GDM1 (cell line): ENCODE measurements at regions not wholly inside any gene's neighbourhood (a gene's known extent, or its start where the extent isn't known, plus 50 kb on each side); places are given as distances from the start of the nearest gene placed in this dataset.

Source experiments
- DNase-seq: peaks from one replicate; lab custom pipeline; 2025; lab: John Stamatoyannopoulos, UW

- no peak for DNase-seq
Measured at GRCh38 chr4:137739391-137739790, 207.1 kb upstream of the PCDH18 start.

- DNase-seq = no peak
Measured at GRCh38 chr4:137738375-137738990, 206.2 kb upstream of the PCDH18 start.

- DNase-seq = no peak
Measured at GRCh38 chr4:137735561-137736104, 203.3 kb upstream of the PCDH18 start.

- DNase-seq = peak; percentile 26
Measured at GRCh38 chr4:137733174-137734141, 201.2 kb upstream of the PCDH18 start.

- no peak for DNase-seq
Measured at GRCh38 chr4:137722910-137723309, 190.6 kb upstream of the PCDH18 start.

GRCh38 chr4:137711502-137711901 is 179.2 kb upstream of the PCDH18 start:
- no peak for DNase-seq

GRCh38 chr4:137707626-137708025 is 175.3 kb upstream of the PCDH18 start:
- no peak for DNase-seq

GRCh38 chr4:137707102-137707620 is 174.9 kb upstream of the PCDH18 start:
- DNase-seq = no peak

GRCh38 chr4:137705171-137705783 is 173.0 kb upstream of the PCDH18 start:
- DNase-seq = no peak

GRCh38 chr4:137703195-137703594 is 170.9 kb upstream of the PCDH18 start:
- no peak for DNase-seq

- DNase-seq = no peak
Measured at GRCh38 chr4:137702512-137702911, 170.2 kb upstream of the PCDH18 start.

GRCh38 chr4:137701401-137701800 is 169.1 kb upstream of the PCDH18 start:
- DNase-seq = no peak

GRCh38 chr4:137700751-137701150 is 168.5 kb upstream of the PCDH18 start:
- DNase-seq = no peak

GRCh38 chr4:137700072-137700471 is 167.8 kb upstream of the PCDH18 start:
- no peak for DNase-seq

- DNase-seq = no peak
Measured at GRCh38 chr4:137694138-137694537, 161.8 kb upstream of the PCDH18 start.

GRCh38 chr4:137693641-137694040 is 161.3 kb upstream of the PCDH18 start:
- no peak for DNase-seq

- no peak for DNase-seq
Measured at GRCh38 chr4:137692205-137692604, 159.9 kb upstream of the PCDH18 start.

GRCh38 chr4:137688651-137689050 is 156.4 kb upstream of the PCDH18 start:
- DNase-seq = no peak

- no peak for DNase-seq
Measured at GRCh38 chr4:137685357-137685756, 153.1 kb upstream of the PCDH18 start.

- no peak for DNase-seq
Measured at GRCh38 chr4:137681081-137681480, 148.8 kb upstream of the PCDH18 start.

- DNase-seq = no peak
Measured at GRCh38 chr4:137678796-137679195, 146.5 kb upstream of the PCDH18 start.

- DNase-seq = no peak
Measured at GRCh38 chr4:137677863-137678262, 145.6 kb upstream of the PCDH18 start.
